ENCODE measurements at regions not wholly inside any gene's neighbourhood (a gene's known extent, or its start where the extent isn't known, plus 50 kb on each side); places are given as distances from the start of the nearest gene placed in this dataset.

- H3K4me1 ChIP-seq (ENCODE audit: insufficient read depth, low read length) = no peaks in the 10 kb centered on the region
- TF ChIP-seq ZMAT3 (CRISPR knock-in tag; conservative IDR thresholded peaks at IDR 0.05) (no peak), ZFP36L2 (CRISPR knock-in tag; IDR thresholded peaks at IDR 0.05) (no peak), HNRNPLL (IDR thresholded peaks at IDR 0.05; ENCODE audit: low read depth, low read length, poor library complexity, severe bottlenecking) (no peak), ZMYM4 (CRISPR knock-in tag; IDR thresholded peaks at IDR 0.05) (no peak), HOXA3 (CRISPR knock-in tag; IDR thresholded peaks at IDR 0.05) (no peak), RNF219 (CRISPR knock-in tag; IDR thresholded peaks at IDR 0.05) (no peak), ZNF703 (CRISPR knock-in tag; IDR thresholded peaks at IDR 0.05; ENCODE audit: borderline replicate concordance) (no peak), STAT5B (CRISPR knock-in tag; IDR thresholded peaks at IDR 0.05) (no peak), FUBP1 (CRISPR knock-in tag; IDR thresholded peaks at IDR 0.05; ENCODE audit: borderline replicate concordance) (no peak), TFE3 (CRISPR knock-in tag; IDR thresholded peaks at IDR 0.05) (no peak), NFIC (IDR thresholded peaks at IDR 0.05; ENCODE audit: low read length) (no peak), TBX2 (CRISPR knock-in tag; IDR thresholded peaks at IDR 0.05; ENCODE audit: borderline replicate concordance) (no peak)
- no peaks in the 10 kb centered on the region for H4K20me1 ChIP-seq (ENCODE audit: insufficient read depth, low read length)
- no peak overlapping the region for H3K4me2 ChIP-seq (ENCODE audit: low read depth, low read length)
- no peaks in the 10 kb centered on the region for H3K27me3 ChIP-seq (ENCODE audit: control insufficient read depth in 1 of 2, insufficient read depth in 2 of 2, low read length in 2 of 2)
- H2AFZ ChIP-seq (ENCODE audit: low read length) = no peak overlapping the region
- no TSS peak for BruUV-seq (replicated peaks)
- no peaks in the 10 kb centered on the region for H3K36me3 ChIP-seq (replicated peaks in 1 of 2; ENCODE audit: control insufficient read depth in 1 of 2, insufficient read depth in 2 of 2, low read length in 2 of 2)
- no peak overlapping the region for H3K9ac ChIP-seq (ENCODE audit: insufficient read depth, low read depth, low read length)
- POLR2A ChIA-PET = no interaction called here
- FAIRE-seq (no peak), DNase-seq (ENCODE audit: low spot score) (no peak), ATAC-seq (no peak)
- WGBS (ENCODE audit: low lambda C conversion rate) = 20% methylated on average over 6 of the region's 6 CpGs
- peaks cover 5% of the 10 kb centered on the region; the same call in 1 of the 2 replicates for H3K9me3 ChIP-seq (ENCODE audit: low read length)
- H3K4me3 ChIP-seq (replicated peaks in 1 of 3; ENCODE audit: insufficient read depth in 1 of 3, low read depth in 2 of 3, low read length in 3 of 3) = no peak overlapping the region
- intact Hi-C loops (cut with micrococcal nuclease; ENCODE audit: unreplicated experiment) (no loop called here), in situ Hi-C loops (cut with HindIII; ENCODE audit: extremely low pct_ligation_motif_present, low pct_unique_long_range_greater_than_20kb) (no loop called here)
- H3K27ac ChIP-seq (ENCODE audit: extremely low read length, insufficient read depth, low read length) = no peak overlapping the region
- H3K79me2 ChIP-seq (ENCODE audit: insufficient read depth, low read length) = no peaks in the 10 kb centered on the region
- CTCF ChIA-PET (ENCODE audit: low intra/inter-chr PET ratio, low total read pairs) = no interaction called here
These were observed 277.2 kb upstream of the RBFOX1 start for GRCh38 chr16:7055443-7055842.

Data from HepG2 (cell line).